ENCODE measurements at regions not wholly inside any gene's neighbourhood (a gene's known extent, or its start where the extent isn't known, plus 50 kb on each side); places are given as distances from the start of the nearest gene placed in this dataset.

- FAIRE-seq (no peak), DNase-seq (ENCODE audit: low read depth, low spot score) (no peak)
- dilution Hi-C loops (cut with MboI; ENCODE audit: extremely low pct_ligation_motif_present, low sequenced_read_pairs) (no loop called here), intact Hi-C loops (cut with micrococcal nuclease) (no loop called here)
- Histone ChIP-seq H4K20me1 (replicated peaks; ENCODE audit: control insufficient read depth, extremely low read depth, insufficient read depth, low read length) (no peaks in the 10 kb centered on the region), H3K4me3 (replicated peaks in 1 of 3; ENCODE audit: insufficient read depth in 1 of 3, low read depth in 1 of 3, low read length in 3 of 3) (no peak overlapping the region), H3K27ac (ENCODE audit: insufficient read depth, low read depth, low read length) (no peak overlapping the region), H3K27me3 (ENCODE audit: control insufficient read depth in 2 of 2, insufficient read depth in 2 of 2, low read length in 2 of 2) (no peaks in the 10 kb centered on the region), H3K9me1 (replicated peaks; ENCODE audit: control insufficient read depth, extremely low read depth, insufficient read depth, low read length) (no peaks in the 10 kb centered on the region), H3K36me3 (ENCODE audit: control insufficient read depth in 2 of 2, extremely low read depth in 1 of 2, insufficient read depth in 2 of 2, low read length in 2 of 2) (no peaks in the 10 kb centered on the region), H3K79me2 (ENCODE audit: control insufficient read depth, insufficient read depth, low read length) (no peaks in the 10 kb centered on the region), H2AFZ (ENCODE audit: low read depth, low read length) (peak overlapping the region; percentile 71), H3K9ac (replicated peaks; ENCODE audit: extremely low read depth, insufficient read depth, low read length) (no peak overlapping the region), H3K9me3 (replicated peaks; ENCODE audit: control insufficient read depth, insufficient read depth, low read length) (no peaks in the 10 kb centered on the region), H3K4me2 (ENCODE audit: insufficient read depth, low read length) (no peak overlapping the region), H3K4me1 (ENCODE audit: control insufficient read depth, extremely low read depth, insufficient read depth, low read length) (no peaks in the 10 kb centered on the region)
- BruUV-seq (replicated peaks) = no TSS peak
- CTCF ChIA-PET = no interaction called here
- POLR2A ChIA-PET = no interaction called here
- no peak for TF ChIP-seq EZH2 (IDR thresholded peaks at IDR 0.05; ENCODE audit: borderline replicate concordance, low read depth, low read length, severe bottlenecking)
- no peak for TF ChIP-seq FOS (IDR thresholded peaks at IDR 0.05; ENCODE audit: borderline replicate concordance, insufficient read depth, low read length)
- TF ChIP-seq GATA2 (IDR thresholded peaks at IDR 0.05; ENCODE audit: insufficient read depth, insufficient read length, low read depth, low read length) = no peak
- TF ChIP-seq JUN (IDR thresholded peaks at IDR 0.05; ENCODE audit: borderline replicate concordance, insufficient read depth, insufficient read length, low read depth) = no peak
These were observed 190.1 kb upstream of the DMRT1 start for GRCh38 chr9:651371-651770.

- BruUV-seq (replicated peaks) = no TSS peak
- TF ChIP-seq GATA2 (IDR thresholded peaks at IDR 0.05; ENCODE audit: insufficient read depth, insufficient read length, low read depth, low read length) (no peak), MYC (IDR thresholded peaks at IDR 0.05; ENCODE audit: low read depth, low read length) (no peak), CTCF (IDR thresholded peaks at IDR 0.05; ENCODE audit: extremely low read depth in 1 of 2, insufficient read depth in 1 of 2, low read depth in 1 of 2, low read length in 2 of 2) (no peak), POLR2AphosphoS5 (IDR thresholded peaks at IDR 0.05; ENCODE audit: insufficient read depth, low read depth, low read length) (no peak), FOS (IDR thresholded peaks at IDR 0.05; ENCODE audit: borderline replicate concordance, insufficient read depth, low read length) (no peak), MAX (IDR thresholded peaks at IDR 0.05; ENCODE audit: insufficient read depth, insufficient read length) (no peak), EZH2 (IDR thresholded peaks at IDR 0.05; ENCODE audit: borderline replicate concordance, low read depth, low read length, severe bottlenecking) (no peak), JUN (IDR thresholded peaks at IDR 0.05; ENCODE audit: borderline replicate concordance, insufficient read depth, insufficient read length, low read depth) (no peak), POLR2A (IDR thresholded peaks at IDR 0.05; ENCODE audit: low read depth, low read length) (no peak)
- dilution Hi-C loops (cut with MboI; ENCODE audit: extremely low pct_ligation_motif_present, low sequenced_read_pairs) (no loop called here), intact Hi-C loops (cut with micrococcal nuclease) (no loop called here)
- no peak for DNase-seq (ENCODE audit: low read depth, low spot score)
- no peak for FAIRE-seq
- Histone ChIP-seq H3K4me3 (replicated peaks in 1 of 3; ENCODE audit: insufficient read depth in 1 of 3, low read depth in 1 of 3, low read length in 3 of 3) (no peak overlapping the region), H3K27ac (ENCODE audit: insufficient read depth, low read depth, low read length) (no peak overlapping the region), H3K36me3 (ENCODE audit: control insufficient read depth in 2 of 2, extremely low read depth in 1 of 2, insufficient read depth in 2 of 2, low read length in 2 of 2) (no peaks in the 10 kb centered on the region), H3K4me2 (ENCODE audit: insufficient read depth, low read length) (no peak overlapping the region), H3K4me1 (ENCODE audit: control insufficient read depth, extremely low read depth, insufficient read depth, low read length) (no peaks in the 10 kb centered on the region), H3K27me3 (ENCODE audit: control insufficient read depth in 2 of 2, insufficient read depth in 2 of 2, low read length in 2 of 2) (no peaks in the 10 kb centered on the region), H3K79me2 (ENCODE audit: control insufficient read depth, insufficient read depth, low read length) (no peaks in the 10 kb centered on the region), H3K9ac (replicated peaks; ENCODE audit: extremely low read depth, insufficient read depth, low read length) (no peak overlapping the region), H4K20me1 (replicated peaks; ENCODE audit: control insufficient read depth, extremely low read depth, insufficient read depth, low read length) (no peaks in the 10 kb centered on the region), H2AFZ (ENCODE audit: low read depth, low read length) (no peak overlapping the region), H3K9me3 (replicated peaks; ENCODE audit: control insufficient read depth, insufficient read depth, low read length) (no peaks in the 10 kb centered on the region), H3K9me1 (replicated peaks; ENCODE audit: control insufficient read depth, extremely low read depth, insufficient read depth, low read length) (no peaks in the 10 kb centered on the region)
- CTCF ChIA-PET = no interaction called here
- POLR2A ChIA-PET = no interaction called here
These were observed 188.6 kb upstream of the DMRT1 start for GRCh38 chr9:652914-653313.

All from endothelial cell of umbilical vein (primary cell).